Body of pancreas (tissue), 4 donors: ENCODE measurements at regions not wholly inside any gene's neighbourhood (a gene's known extent, or its start where the extent isn't known, plus 50 kb on each side); places are given as distances from the start of the nearest gene placed in this dataset.

ENCODE experiments used
- ATAC-seq: fragments of 150-250 bp; one replicate; pipeline ENCODE4 v1.9.1; 2016
- DNase-seq, 4 donors: peaks; one replicate each; pipeline ENCODE4 v3.0.0-alpha.2; 2019
- H3K27ac ChIP-seq, 4 donors: fragments of 200-600 bp; sonication (generic); 1 replicate in 3 of 4; 2 replicates in 1 of 4; pipeline versions ENCODE4 v1.5.1 to v1.6.1; 2016 to 2019; ENCODE audit warnings: mild to moderate bottlenecking in 1 of 4, mixed read lengths in 1 of 4, moderate library complexity in 1 of 4
- H3K27me3 ChIP-seq, 2 donors: fragments of 200-600 bp; sonication (generic); one replicate each; pipeline ENCODE4 v1.6.0; 2016; ENCODE audit warnings: mild to moderate bottlenecking in 1 of 2
- H3K36me3 ChIP-seq, 2 donors: fragments of 200-600 bp; sonication (generic); replicated peaks in 1 of 2; 2 replicates each; pipeline ENCODE4 v1.5.1; 2016; ENCODE audit warnings: low read depth in 2 of 2; ENCODE audit not compliant: insufficient read depth in 1 of 2
- H3K4me1 ChIP-seq: fragments of 200-600 bp; sonication (generic); one replicate; pipeline ENCODE4 v1.6.0; 2016
- H3K4me3 ChIP-seq, 2 donors: fragments of 200-600 bp; sonication (generic); 1 replicate in 1 of 2; 2 replicates in 1 of 2; pipeline ENCODE4 v1.5.1; 2016 to 2019
- H3K9me3 ChIP-seq, 3 donors: fragments of 200-600 bp; sonication (generic); 1 replicate in 2 of 3; 2 replicates in 1 of 3; pipeline ENCODE4 v1.5.1; 2016
- CTCF ChIP-seq, 7 experiments: fragments of 450-650 bp in 4 of 7; fragments of 200-600 bp in 3 of 7; sonication (generic) in 3 of 7; IDR thresholded peaks; one replicate each; pipeline ENCODE4 v1.5.1; 2016 to 2019; ENCODE audit warnings: antibody characterized with exemption in 7 of 7
- POLR2A ChIP-seq, 3 donors: fragments of 450-650 bp; IDR thresholded peaks; one replicate each; pipeline ENCODE4 v1.6.1; 2016; ENCODE audit warnings: antibody characterized with exemption in 3 of 3, mild to moderate bottlenecking in 2 of 3
- WGBS, 2 donors: methylation state at CpG; one replicate each; pipeline ENCODE4 v1.1.5; 2017; 5-methylcytosine and 5-hydroxymethylcytosine counted together
- intact Hi-C: fragments of 100-400 bp; cut with DNase I; formaldehyde crosslinking; loops from one replicate; pipeline ENCODE4 v1.15.1; 2023

DNA sequence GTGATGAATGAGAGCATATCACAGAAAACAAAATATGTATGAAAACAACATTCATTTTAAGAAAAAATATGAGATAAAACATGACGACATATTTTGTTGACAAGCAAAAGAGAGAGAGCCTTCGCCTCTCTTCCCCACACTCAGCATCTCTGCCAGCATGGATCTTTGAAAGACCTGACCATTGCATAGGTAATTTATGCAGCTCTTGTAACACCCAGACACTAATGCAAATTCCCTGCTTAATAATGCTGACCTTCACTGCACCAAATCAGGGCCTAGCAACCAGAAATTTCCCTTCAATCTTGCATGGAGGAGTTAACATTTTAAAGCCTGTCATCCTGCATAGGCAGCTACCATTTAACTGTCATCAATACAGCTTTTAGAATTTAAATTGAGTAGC, 50.0 kb upstream of the CNR1 start:
- Histone ChIP-seq H3K4me3 (no peak overlapping the region), H3K27me3 (no peaks in the 10 kb centered on the region), H3K9me3 (no peaks in the 10 kb centered on the region), H3K4me1 (no peaks in the 10 kb centered on the region), H3K36me3 (no peaks in the 10 kb centered on the region), H3K27ac (no peak overlapping the region)
- WGBS, 2 donors = 60 to 77% methylated on average over 2 of the region's 2 CpGs
- TF ChIP-seq CTCF (IDR thresholded peaks at IDR 0.05) (no peak), POLR2A (IDR thresholded peaks at IDR 0.05) (no peak)
- ATAC-seq (no peak), DNase-seq (no peak)
- intact Hi-C loops = no loop called here
